ENCODE measurements at regions not wholly inside any gene's neighbourhood (a gene's known extent, or its start where the extent isn't known, plus 50 kb on each side); places are given as distances from the start of the nearest gene placed in this dataset.
"Not testable (repeated sequence)": the region's sequence is repeated elsewhere in the genome, so short reads cannot be mapped to it uniquely, and the experiment has no call there.

DNA sequence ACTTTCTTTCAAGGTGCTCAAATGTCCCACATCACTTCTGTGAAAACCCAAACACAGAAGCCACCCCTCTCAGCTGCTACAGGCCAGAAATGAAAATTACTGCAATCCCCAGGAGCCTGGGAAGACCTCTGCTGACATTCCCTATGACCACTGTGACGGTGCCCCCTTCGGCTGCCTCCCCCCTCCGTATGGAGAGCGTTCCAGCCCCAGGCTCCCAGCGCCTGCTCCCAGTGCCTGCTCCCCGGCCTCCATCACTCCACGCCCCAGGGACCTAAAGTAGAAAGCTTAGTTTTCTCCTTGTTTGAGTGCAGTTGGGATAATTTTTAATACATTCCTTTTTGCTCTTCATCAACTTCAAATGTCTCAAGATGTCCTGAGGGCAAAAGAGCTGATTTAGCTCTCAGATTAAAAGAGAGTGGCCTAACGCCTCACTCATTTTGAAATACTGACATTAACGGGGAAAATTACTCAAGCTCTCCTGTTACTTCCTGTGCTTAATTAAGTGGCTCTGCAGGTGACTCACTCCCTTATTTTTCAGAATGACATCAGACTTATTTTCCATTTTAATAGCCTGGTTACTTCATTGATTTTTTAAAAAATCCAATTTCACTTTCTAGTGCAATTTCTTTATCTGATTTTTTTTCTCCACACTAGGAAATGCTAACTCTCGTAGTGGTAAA lies 112.8 kb upstream of the PLGLB2 start:
- H3K9me3 ChIP-seq; H3K4me3 ChIP-seq; DNase-seq; H3K27ac ChIP-seq; H3K27me3 ChIP-seq; H3K4me1 ChIP-seq; intact Hi-C loops (cut with DNase I; ENCODE audit: low total_unique reads); H3K36me3 ChIP-seq: not testable (repeated sequence)

DNA sequence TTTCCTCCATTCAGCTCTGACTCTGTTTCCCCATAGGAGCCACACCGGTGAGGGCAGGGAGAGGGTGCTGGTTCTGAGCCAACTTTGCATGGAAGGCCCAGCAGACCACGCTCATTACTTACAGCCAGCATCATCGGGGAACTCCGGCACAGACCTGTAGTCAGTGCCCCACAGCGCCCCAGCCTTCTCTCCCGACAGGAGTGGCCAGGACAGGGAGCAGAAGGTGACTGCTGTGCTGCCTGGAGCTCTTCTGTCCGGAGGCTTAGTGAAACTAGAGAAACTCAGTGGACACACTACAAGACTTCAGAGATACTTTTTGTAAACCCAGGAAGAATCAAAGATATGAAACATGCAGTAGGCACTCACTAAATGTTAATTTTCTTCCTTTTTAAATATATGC lies 111.6 kb upstream of the PLGLB2 start:
- DNase-seq; H3K27ac ChIP-seq; H3K27me3 ChIP-seq; H3K4me3 ChIP-seq; H3K36me3 ChIP-seq; H3K9me3 ChIP-seq; H3K4me1 ChIP-seq; intact Hi-C loops (cut with DNase I; ENCODE audit: low total_unique reads): not testable (repeated sequence)

DNA sequence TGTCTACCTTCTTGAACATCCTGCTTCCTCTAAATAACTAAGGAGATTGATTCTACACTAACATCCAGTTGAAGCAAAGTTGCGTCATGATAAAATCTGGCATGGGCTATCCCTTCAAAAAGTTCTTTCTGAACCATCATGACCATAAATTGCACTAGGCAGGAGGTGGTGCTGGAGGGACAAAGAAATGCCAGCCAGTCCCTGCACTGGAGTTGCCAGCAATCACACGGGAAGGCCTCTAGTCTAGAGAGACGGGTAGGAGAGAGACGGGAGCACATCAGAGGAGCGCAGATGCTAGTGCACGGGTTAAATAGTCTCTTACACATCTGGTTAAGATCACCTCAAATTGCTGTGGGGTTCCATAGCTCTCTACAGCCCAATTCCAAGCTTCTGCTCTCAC lies 111.2 kb upstream of the PLGLB2 start:
- H3K4me3 ChIP-seq; H3K9me3 ChIP-seq; DNase-seq; intact Hi-C loops (cut with DNase I; ENCODE audit: low total_unique reads); H3K27me3 ChIP-seq; H3K27ac ChIP-seq; H3K4me1 ChIP-seq; H3K36me3 ChIP-seq: not testable (repeated sequence)

DNA sequence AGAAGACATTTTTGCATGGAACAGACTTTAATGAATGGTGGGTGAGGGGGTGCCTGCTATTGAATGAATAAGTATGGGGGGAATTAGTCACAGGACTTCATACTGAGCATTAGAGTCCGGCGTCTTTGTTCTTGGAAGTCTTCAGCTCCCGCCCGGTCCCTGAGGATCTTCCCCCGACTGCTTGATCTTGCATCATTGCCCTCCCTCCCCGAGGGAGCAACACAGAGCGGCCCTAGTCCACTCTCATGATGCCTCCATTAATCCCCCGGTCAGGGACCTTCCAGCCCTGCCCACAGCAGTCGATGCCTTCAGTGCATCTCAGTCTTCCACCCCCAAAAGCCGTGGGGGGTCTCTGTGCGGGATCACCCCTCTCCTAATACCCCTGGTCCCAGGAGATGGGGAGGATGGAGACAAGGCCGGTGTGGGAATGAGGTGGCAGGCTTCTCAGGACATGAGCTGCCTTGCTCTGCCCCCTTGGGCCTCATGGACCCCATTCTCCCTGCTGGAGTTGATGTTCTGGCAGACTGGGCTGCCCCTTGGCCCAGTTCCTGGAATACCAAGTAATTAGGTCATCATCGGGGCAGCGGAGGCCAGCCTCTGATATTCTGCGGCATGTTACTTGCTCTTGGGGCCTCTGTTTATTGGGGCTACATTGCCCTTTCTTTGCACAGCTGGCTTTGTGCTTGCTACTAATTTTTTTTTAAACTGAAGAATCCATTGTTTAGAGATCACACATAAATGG lies 110.5 kb upstream of the PLGLB2 start:
- H3K4me1 ChIP-seq; intact Hi-C loops (cut with DNase I; ENCODE audit: low total_unique reads); H3K9me3 ChIP-seq; H3K27ac ChIP-seq; H3K4me3 ChIP-seq; DNase-seq; H3K27me3 ChIP-seq; H3K36me3 ChIP-seq: not testable (repeated sequence)

DNA sequence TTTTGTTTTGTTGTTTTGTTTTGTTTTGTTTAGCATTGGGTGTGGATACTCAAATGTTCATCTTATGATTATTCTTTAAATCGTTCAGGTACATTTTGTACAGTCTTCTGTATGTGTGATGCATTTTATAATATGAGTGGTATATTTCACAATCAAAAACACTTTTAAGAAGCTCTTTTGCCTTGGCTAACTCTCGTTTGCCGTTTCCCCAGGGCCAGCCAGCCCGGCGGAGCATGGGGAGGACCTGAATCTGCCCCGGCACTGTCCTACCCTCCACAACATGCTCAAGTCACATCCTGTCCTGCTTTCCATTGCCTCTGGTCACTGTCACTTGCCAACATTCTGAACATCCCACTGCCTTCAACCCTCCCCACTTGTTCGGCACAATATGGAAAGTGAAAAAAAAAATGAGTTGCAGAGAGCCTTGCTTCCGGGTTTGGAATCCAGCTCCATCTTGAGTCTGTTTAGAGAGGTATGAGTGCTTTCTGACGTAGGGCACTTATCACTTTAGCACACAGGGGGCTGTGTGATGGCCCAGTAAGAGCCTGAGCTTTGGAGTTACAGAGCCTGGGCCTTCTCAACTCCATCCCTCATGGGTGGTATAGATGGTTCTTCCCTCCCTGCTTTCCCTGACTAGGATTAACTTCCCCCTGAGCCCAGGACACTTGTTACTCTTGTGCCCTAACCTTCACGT lies 109.6 kb upstream of the PLGLB2 start:
- DNase-seq; H3K36me3 ChIP-seq; H3K27ac ChIP-seq; H3K27me3 ChIP-seq; H3K4me3 ChIP-seq; H3K4me1 ChIP-seq; H3K9me3 ChIP-seq; intact Hi-C loops (cut with DNase I; ENCODE audit: low total_unique reads): not testable (repeated sequence)

DNA sequence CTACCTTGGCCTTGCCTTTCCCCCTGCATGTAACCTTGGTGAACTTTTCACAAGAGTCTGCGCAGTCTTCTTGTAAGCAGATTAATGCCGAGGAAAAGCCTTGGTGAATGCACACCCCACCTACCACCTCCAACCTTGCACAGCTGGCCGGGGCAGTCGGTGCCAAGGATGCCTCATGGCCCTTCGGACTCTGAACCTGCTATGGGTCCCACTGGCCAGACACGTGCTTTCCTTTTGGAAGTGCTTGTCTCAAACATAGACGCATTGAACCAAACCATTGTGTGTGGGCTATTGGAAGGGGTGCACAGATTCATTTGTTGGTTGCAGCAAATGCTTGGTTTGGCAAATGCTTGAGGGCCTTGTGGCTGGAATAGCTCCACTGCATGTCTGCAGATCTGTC lies 109.0 kb upstream of the PLGLB2 start:
- H3K36me3 ChIP-seq; H3K4me3 ChIP-seq; DNase-seq; H3K4me1 ChIP-seq; H3K27me3 ChIP-seq; intact Hi-C loops (cut with DNase I; ENCODE audit: low total_unique reads); H3K9me3 ChIP-seq; H3K27ac ChIP-seq: not testable (repeated sequence)

DNA sequence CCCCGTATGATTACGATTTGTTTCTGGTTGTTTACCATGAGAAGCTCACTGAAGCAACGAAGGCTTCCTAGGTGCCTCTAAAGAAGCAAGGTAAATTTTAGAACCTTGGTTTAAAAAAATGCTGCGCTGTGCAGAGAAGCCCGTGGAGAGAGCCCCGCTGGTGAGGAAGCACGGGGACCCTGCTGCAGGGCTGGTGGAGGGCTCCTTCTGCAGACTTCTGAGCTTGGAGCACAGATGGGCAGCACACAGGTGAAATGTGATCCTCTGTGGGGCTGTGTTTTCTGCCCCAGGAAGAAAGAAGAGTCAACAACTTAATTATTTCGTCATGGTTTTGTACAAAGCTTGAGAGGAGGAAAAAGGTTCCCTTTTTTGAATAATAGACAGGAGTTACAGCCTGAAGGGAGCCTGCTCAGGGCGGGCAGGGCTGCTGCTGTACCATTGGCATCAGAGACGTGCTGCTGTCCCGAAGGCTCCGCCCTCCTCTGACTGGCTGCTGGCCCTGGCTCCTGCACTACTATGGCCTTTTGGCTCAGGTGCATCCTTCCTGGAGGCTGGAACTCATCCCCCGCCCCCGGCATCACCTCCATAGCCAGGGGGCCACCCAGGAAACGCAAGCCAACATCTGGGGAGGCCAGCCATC lies 108.0 kb upstream of the PLGLB2 start:
- H3K9me3 ChIP-seq; H3K4me3 ChIP-seq; intact Hi-C loops (cut with DNase I; ENCODE audit: low total_unique reads); DNase-seq; H3K27ac ChIP-seq; H3K27me3 ChIP-seq; H3K36me3 ChIP-seq; H3K4me1 ChIP-seq: not testable (repeated sequence)

DNA sequence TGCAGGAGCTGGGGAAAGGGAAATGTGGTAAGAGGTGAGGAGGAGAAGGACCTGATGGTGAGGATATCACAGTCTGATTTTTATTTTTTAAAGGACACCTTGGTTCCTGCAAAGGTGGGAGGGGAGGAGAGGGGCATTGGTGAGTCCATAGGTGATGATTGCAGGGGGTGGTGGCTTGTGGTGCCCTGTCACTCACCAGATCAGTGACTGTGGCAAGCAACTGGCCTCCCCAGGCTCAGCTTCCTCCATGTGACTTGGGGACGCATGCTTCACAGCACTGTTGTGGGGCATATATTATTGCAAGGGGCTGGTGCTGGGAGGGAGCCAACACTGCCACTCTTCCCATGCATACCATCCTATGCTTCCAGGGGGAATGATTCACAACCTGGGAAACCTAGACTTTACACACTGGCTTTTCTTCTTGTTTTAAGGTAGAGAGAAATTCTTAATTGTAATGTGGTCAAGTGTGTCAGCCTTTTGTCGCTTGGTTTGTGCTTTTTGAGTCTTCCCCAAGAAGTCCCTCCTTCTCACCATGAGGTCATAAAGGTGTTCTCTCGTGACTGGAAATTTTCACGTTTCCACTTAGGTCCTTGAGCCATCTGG lies 106.8 kb upstream of the PLGLB2 start:
- H3K27ac ChIP-seq; intact Hi-C loops (cut with DNase I; ENCODE audit: low total_unique reads); H3K9me3 ChIP-seq; DNase-seq; H3K4me3 ChIP-seq; H3K36me3 ChIP-seq; H3K4me1 ChIP-seq; H3K27me3 ChIP-seq: not testable (repeated sequence)

DNA sequence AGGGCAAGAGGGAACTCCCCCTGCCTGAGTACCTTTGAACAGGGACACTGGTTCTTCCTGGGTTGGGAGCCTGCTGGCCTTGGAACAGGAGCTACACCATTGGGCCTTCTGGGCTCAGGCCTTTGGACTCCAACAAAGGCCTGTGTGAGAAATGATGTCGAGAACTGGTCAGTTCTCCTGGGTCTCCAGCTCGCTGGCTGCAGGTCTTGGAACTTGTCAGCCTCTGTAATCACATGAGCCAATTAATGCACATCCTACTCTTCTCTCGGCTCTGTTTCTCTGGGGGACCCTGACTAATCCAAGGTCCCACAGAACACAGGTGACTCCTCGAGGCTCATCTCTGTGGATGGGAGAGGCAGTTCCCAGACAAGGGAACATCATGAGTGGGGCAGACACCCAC lies 104.7 kb upstream of the PLGLB2 start:
- H3K9me3 ChIP-seq; DNase-seq; H3K27me3 ChIP-seq; H3K36me3 ChIP-seq; H3K4me3 ChIP-seq; intact Hi-C loops (cut with DNase I; ENCODE audit: low total_unique reads); H3K4me1 ChIP-seq; H3K27ac ChIP-seq: not testable (repeated sequence)

DNA sequence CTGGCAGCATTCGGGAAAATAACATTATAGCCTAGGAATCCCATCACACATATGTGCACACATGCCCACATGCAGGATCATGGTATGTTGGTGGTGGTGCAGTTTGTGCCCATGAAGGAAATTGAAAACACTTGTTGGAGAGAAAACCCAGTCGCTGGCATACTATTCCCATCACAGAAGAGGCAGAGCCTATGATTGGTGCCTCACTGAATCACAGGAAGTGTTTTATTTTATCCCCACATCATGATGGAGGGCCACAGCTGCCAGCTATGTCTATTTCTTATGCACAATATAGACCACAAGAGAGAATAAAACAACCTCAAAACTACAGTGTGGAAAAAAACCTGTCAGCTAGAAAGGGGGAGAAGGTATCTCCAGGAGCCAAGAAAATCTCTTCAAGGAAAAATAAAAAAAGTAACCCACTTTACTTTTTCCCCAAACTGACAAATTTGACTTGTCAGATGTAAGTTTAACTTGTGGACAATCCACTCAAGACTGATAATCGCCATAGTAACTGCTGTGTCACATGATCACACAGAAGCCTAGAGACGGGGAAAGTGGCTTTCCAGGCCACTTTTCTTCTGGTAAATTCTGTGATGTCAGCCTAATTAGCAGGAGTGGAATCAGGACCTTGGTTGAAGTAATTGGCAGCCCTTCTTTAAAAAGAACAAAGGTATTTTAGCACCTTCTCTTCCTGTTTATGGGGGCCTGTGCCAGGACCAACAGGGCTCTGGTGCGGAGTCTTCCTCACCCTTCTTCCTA lies 100.0 kb upstream of the PLGLB2 start:
- intact Hi-C loops (cut with DNase I; ENCODE audit: low total_unique reads); H3K36me3 ChIP-seq; H3K9me3 ChIP-seq; H3K4me3 ChIP-seq; H3K27me3 ChIP-seq; H3K27ac ChIP-seq; H3K4me1 ChIP-seq; DNase-seq: not testable (repeated sequence)

DNA sequence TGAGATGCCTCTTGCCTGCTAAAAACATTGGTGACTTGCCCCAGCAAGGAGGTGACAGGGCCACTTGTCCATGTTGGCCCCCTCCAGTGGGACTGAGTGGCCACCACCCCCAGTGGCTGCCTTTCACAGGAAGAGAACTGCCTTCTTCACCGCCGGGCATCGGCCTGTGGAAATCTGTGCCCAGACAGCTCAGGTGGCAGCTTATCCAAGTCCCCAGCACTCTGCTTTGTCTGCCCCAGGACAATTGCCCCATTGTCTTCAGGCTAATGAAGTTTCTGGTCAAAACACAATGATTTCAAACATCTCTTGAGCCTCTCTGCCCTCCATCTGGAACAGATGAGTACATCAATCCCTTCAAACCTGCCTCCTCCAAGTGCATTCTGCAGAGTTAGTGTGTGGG lies 99.1 kb upstream of the PLGLB2 start:
- DNase-seq; H3K27ac ChIP-seq; H3K4me1 ChIP-seq; intact Hi-C loops (cut with DNase I; ENCODE audit: low total_unique reads); H3K9me3 ChIP-seq; H3K4me3 ChIP-seq; H3K27me3 ChIP-seq; H3K36me3 ChIP-seq: not testable (repeated sequence)

DNA sequence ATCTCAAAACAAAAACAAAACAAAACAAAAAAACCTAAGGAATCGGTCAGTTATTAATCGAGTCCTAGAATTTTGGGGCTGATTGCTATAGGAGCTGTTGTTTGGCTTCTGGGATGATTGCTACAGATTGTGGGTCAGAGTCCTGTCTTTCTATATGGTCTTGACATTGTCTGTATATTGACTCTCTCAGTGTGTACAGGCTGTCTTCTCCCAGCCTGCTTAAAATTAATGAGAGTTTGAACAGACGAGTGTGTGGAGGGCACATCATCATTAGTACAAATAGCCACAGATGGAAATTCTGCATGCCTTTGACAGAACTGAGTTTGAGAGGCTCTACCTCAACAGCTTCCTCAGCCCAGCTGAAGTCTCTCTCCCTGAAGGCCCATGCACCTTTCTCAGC lies 98.0 kb upstream of the PLGLB2 start:
- intact Hi-C loops (cut with DNase I; ENCODE audit: low total_unique reads); H3K27me3 ChIP-seq: not testable (repeated sequence)

DNA sequence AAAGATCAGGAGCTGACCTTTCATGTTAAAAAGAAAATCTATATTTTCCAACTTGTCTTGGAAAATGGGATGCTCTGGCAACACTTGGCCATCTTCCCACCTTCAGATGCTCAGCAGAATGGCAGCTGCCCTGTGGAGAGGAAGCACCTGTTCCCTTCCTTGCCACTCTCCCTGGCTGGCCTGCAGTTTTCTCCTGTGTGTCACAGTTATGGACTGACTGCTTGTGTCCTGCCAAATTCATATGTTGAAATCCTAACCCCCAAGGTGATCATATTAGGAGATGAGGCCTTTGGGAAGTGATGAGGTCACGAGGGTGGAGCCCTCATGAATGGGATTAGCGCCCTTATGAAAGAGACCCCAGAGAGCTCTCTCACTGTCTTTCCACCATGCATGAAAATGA lies 97.0 kb upstream of the PLGLB2 start:
- intact Hi-C loops (cut with DNase I; ENCODE audit: low total_unique reads); H3K4me1 ChIP-seq; H3K9me3 ChIP-seq; H3K27me3 ChIP-seq; H3K27ac ChIP-seq; H3K36me3 ChIP-seq; DNase-seq; H3K4me3 ChIP-seq: not testable (repeated sequence)

More for the DNA sequence above, 98.0 kb upstream of the PLGLB2 start:
- not testable (repeated sequence) for H3K4me3 ChIP-seq, H3K4me1 ChIP-seq, H3K27ac ChIP-seq, H3K36me3 ChIP-seq, H3K9me3 ChIP-seq, DNase-seq
